Activated effector memory CD4-positive, alpha-beta T cell treated with anti-CD3 and anti-CD28 coated beads, Interleukin-2, amount 50 U/mL, for 16 hours (primary cell): ENCODE measurements at regions not wholly inside any gene's neighbourhood (a gene's known extent, or its start where the extent isn't known, plus 50 kb on each side); places are given as distances from the start of the nearest gene placed in this dataset.
"Not testable (repeated sequence)": the region's sequence is repeated elsewhere in the genome, so short reads cannot be mapped to it uniquely, and the experiment has no call there.

Experiments used
- DNase-seq: peaks from one replicate; pipeline ENCODE4 v3.0.0-alpha.2; 2020

GRCh38 chr1:220942278-220942677 is 63.0 kb downstream of the HLX start:
- DNase-seq: no peak

GRCh38 chr1:220942914-220943313 is 63.7 kb downstream of the HLX start:
- not testable (repeated sequence) for DNase-seq

- no peak for DNase-seq
Measured at GRCh38 chr1:220943319-220943996, 64.2 kb downstream of the HLX start.

DNA sequence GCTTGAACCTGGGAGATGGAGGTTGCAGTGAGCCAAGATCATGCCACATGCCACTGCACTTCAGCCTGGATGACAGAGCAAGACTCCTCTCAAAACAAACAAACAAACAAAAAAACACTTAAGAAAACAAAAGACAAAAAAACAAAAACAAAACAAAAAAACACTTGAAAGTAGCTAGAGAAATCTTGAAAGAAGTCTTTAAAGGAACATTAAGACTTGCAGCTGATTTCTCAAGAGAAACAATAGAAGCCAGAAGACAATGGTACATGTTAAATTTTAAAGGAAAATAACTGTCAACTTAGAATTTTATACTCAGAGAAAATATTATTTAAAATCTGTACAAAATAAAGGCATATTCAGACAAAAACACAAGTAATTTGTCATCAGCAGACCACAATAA is 71.3 kb downstream of the HLX start:
- no peak for DNase-seq

DNA sequence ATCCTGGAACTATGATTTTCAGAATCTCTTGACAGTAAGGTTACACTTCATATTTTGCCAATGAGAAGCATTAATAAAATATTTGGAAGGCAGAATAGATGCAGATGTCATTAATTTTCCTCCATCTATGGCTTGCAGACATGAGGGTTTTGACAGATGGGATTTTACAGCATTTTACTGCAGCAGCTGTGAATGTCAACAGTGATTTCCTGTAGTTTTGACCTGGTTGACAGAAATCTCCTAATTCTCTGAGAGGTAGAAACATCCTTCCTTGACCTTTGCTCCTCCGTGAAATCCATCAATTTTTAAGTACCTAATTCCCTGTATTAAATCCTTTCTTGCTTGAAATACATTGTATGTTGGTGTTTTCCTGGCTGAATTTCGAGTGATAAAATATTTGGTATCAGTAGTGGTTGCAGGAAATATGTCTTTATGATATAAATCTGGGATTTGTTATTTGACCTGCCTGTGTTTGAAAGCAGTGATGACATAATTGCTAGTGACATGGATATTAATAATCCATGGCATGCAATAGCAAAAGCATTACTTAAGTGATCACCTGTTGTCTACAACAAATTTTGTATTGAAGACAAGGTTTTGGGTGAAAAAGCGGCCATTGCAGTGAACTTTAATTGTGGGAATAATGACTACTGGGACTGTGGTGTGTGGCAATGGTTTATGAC is 73.9 kb downstream of the HLX start:
- no peak for DNase-seq

DNA sequence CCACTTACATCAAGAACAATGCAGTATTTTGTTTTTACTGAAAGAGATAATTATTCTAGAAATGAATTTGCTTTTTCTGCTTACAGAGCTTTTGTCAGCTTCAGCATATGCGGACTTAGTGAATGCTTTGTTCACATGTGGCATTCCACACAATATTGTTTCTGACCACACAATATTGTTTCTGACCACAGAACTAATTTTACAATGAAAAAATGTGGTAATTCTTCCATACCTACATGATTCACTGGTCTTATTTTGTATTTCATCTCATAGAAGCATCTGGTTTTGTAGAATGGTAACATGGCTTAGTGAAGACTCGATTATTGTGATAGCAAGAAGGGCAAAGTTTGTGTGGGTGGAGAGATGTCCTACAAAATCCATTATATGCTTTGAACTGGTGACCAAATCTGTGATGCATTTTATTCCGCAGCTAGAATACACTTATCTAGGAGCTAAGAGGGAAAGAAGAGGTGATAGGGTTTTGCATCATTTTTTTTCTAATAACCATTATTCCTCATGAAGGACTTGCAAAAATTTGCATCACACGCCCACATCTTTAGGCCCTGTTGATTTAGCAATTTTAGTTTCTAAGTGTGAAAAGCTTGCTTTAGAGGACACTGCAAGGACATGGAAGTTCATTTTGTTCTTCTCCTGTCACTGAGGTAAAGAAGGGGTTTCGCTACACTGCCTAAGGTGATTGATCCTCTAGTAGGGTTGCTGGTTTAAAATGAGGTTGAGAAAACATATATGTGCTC is 75.3 kb downstream of the HLX start:
- DNase-seq: no peak

GRCh38 chr1:220955116-220955515 is 75.9 kb downstream of the HLX start:
- DNase-seq: no peak

GRCh38 chr1:220956501-220957232 is 77.4 kb downstream of the HLX start:
- no peak for DNase-seq

DNA sequence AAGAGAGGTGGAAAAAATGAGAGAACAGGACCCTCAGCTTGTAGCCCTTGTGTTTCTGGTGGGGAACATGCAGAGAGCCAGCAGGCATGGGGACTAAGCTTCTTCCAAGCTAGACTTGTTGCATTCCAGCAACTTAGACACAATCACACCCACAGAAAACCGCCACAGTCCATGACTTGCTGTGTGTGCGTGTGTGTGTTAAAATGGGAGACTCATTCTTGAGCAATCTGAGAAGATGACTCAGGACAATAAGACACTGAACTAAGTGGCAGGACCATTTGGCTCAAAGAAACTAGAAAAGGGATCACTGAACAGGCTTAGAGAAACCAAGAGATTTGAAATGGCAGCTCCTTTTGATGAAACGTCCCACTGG is 78.0 kb downstream of the HLX start:
- no peak for DNase-seq

DNA sequence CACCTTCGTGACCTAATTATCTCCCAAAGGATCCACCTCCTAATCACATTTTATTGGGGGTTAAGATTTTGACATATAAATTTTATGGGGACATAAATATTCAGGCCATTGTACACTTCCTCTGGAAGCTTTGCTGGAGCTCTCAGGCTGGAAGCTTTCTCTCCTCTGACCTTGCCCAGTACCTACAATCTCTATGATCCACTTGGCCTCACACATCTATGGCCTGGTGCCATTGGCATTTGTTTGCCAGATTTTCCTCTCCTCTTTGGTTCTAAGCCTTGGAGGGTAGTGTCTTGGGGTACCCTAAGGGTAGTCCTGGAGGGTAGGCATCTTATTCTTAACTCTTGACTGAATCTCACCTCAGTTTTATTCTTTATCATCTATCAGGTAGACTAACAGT is 79.0 kb downstream of the HLX start:
- DNase-seq: no peak

- DNase-seq: no peak
Measured at GRCh38 chr1:220962031-220962751, 82.9 kb downstream of the HLX start.

GRCh38 chr1:220966041-220966440 is 86.8 kb downstream of the HLX start:
- DNase-seq: no peak

DNA sequence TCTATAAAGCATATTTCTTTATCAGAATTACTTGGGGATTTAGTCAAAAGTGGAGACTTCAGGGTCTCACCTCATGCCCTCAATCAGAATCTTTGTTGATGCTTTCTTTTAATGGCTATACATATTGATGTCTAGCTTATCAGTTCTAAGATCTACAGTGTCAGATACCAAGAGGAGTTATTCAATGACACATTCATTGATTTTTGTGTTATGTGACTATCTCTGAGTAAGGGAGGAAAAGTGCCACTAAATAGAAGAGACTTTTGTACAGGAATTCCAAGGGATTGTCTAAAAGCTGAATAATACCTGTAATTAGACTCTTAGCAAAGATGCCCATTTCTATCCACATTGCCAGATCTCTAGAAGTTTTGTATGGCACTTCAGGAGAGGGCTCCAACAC is 87.2 kb downstream of the HLX start:
- DNase-seq: no peak

DNA sequence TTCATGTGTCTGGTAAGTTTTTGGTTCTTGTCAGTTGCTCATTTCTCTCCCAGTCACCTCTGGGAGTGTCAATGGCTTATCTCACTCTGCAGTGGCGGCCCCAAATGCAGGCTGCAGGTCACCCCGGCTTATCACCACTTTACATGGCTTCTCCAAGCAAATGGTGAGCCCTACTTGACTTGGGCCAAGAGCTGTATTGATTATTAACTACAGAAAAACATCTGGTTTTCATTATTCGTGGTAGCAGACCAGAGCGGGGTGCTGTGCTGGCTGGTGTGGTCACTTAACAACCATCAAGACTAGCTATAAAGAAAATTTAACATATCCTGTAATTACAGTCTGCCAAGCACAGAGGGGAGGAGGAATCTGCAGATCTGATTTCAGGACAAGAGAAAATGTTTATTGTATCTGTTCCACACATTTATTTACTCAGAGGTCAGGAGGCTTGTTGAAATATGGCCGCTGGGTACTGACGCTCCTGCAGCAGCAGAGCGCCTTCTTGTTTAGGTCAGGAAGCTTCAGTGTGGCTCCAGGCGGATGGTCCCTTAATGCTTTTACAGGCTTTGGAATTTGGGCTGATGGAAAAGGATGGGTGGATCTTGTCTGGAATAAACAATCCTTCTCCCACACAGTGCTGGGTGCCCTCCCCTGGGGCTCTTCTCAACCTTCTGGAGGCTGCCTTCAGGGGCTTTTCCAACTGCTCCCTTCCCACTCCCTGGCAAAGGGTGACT is 87.8 kb downstream of the HLX start:
- no peak for DNase-seq

DNA sequence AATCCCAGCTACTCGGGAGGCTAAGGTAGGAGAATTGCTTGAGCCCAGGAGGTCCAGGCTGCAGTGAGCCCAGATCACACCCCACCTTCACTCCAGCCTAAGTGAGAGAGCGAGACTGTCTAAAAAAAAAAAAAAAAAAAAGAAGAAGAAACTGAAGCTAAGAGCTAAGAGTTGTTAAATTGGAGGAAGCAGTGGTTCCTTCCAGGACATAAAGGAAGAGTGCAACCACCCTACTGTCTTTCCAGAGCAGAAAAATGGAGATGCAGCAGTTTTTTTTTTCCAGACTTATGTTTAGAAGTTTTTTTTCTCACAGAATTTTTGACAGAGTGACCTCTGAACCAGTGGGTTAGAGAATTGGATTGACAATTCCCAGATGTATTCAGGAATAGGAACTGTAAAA is 88.7 kb downstream of the HLX start:
- no peak for DNase-seq

DNA sequence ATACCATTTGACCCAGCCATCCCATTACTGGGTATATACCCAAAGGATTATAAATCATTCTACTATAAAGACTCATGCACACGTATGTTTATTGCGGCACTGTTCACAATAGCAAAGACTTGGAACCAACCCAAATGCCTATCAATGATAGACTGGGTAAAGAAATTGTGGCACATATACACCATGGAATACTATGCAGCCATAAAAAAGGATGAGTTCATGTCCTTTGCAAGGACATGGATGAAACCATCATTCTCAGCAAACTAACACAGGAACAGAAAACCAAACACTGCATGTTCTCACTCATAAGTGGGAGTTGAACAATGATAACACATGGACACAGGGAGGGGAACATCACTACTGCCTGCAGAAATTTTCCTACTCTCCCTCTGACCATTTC is 90.0 kb downstream of the HLX start:
- DNase-seq: not testable (repeated sequence)

- DNase-seq: no peak
Measured at GRCh38 chr1:220970311-220970710, 91.1 kb downstream of the HLX start.

GRCh38 chr1:220971221-220971620 is 92.0 kb downstream of the HLX start:
- DNase-seq: no peak

DNA sequence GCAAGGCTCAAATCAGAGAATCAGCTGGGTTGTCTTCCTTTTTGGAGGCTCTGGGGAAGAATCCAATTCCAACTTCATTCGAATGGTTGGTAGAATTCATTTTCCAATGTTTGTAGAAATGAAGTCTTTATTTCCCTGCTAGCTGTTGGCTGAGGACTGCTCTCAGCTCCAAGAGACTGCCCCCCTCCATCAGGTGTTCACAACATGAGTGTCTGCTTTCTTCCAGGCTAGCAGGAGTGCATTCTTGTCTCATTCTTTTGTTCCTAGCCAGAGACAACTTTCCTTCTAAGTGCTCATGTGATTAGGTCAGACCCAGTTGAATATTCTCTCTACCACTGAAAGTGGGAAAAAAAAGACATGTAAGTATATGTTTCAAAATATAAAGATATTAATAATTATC is 95.2 kb downstream of the HLX start:
- DNase-seq: no peak

DNA sequence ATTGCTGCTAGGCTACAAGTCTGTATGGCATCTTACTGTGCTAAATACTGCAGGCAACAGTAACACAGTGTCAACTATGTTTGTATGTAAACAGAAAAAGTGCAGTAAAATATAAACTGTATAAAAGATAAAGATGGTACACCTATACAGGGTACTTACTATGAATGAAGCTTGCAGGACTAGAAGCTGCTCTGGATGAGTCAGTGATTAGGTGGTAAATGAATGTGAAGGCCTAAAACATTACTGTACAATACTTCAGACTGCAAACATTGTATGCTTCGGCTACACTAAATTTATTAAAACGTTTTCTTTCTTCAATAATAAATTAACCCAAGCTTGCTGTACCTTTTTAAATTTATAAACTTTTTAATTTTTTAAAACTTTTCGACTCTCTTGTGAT is 97.1 kb downstream of the HLX start:
- DNase-seq: no peak

GRCh38 chr1:220979371-220979770 is 100.1 kb downstream of the HLX start:
- DNase-seq: no peak

DNA sequence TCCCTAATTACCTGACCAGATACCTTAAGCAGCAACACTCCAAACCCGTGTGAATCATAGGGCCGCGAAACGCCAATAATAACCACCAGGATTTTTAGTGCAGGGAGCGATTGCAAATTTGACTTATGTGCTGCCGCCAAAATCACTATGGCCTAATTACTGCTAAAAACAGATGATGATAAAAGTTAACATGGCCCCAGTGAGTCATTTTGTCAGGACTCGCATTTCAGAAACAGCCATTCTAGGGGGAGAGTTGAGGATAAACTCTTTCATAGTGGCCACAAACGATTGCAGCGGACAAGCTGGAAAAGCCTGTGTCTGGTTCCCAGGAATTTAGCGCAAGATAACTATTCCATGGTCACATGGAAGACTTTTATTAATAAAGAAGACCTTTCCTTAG is 103.4 kb downstream of the HLX start:
- DNase-seq: no peak
